ENCODE measurements at regions not wholly inside any gene's neighbourhood (a gene's known extent, or its start where the extent isn't known, plus 50 kb on each side); places are given as distances from the start of the nearest gene placed in this dataset.

GRCh38 chr6:98593676-98594075 lies 240.7 kb upstream of the POU3F2 start:
- H3K4me3 ChIP-seq: no peak overlapping the region
- no peak for DNase-seq (ENCODE audit: low spot score in 2 of 2)
- H3K27ac ChIP-seq: no peak overlapping the region
- no peaks in the 10 kb centered on the region for H3K9me3 ChIP-seq
- 87% methylated on average over 2 of the region's 2 CpGs for WGBS
- H3K36me3 ChIP-seq: no peaks in the 10 kb centered on the region
- no peaks in the 10 kb centered on the region for H3K27me3 ChIP-seq
- H3K4me1 ChIP-seq: no peaks in the 10 kb centered on the region
- TF ChIP-seq EP300 (IDR thresholded peaks at IDR 0.05) (no peak), POLR2AphosphoS5 (IDR thresholded peaks at IDR 0.05) (no peak), POLR2A (IDR thresholded peaks at IDR 0.05) (no peak), CTCF (IDR thresholded peaks at IDR 0.05) (no peak)

- Histone ChIP-seq H3K4me3 (no peak overlapping the region), H3K27ac (no peak overlapping the region), H3K27me3 (no peaks in the 10 kb centered on the region), H3K9me3 (no peaks in the 10 kb centered on the region), H3K36me3 (no peaks in the 10 kb centered on the region), H3K4me1 (no peaks in the 10 kb centered on the region)
- no peak for TF ChIP-seq EP300 (IDR thresholded peaks at IDR 0.05)
- no peak for TF ChIP-seq POLR2A (IDR thresholded peaks at IDR 0.05)
- TF ChIP-seq CTCF (IDR thresholded peaks at IDR 0.05): no peak
- no peak for TF ChIP-seq POLR2AphosphoS5 (IDR thresholded peaks at IDR 0.05)
- WGBS: 81% methylated on average over 5 of the region's 5 CpGs
- DNase-seq (ENCODE audit: low spot score in 2 of 2): no peak
Observed at GRCh38 chr6:98601716-98602115, 232.7 kb upstream of the POU3F2 start.

- no peaks in the 10 kb centered on the region for H3K27me3 ChIP-seq
- H3K4me3 ChIP-seq: no peak overlapping the region
- H3K36me3 ChIP-seq: no peaks in the 10 kb centered on the region
- WGBS: 73% methylated on average over 1 of the region's 1 CpG
- no peak overlapping the region for H3K27ac ChIP-seq
- no peaks in the 10 kb centered on the region for H3K4me1 ChIP-seq
- TF ChIP-seq POLR2AphosphoS5 (IDR thresholded peaks at IDR 0.05) (no peak), EP300 (IDR thresholded peaks at IDR 0.05) (no peak), POLR2A (IDR thresholded peaks at IDR 0.05) (no peak)
- H3K9me3 ChIP-seq: no peaks in the 10 kb centered on the region
- DNase-seq (ENCODE audit: low spot score in 2 of 2): no peak
Observed at GRCh38 chr6:98605705-98606104, 228.7 kb upstream of the POU3F2 start.

GRCh38 chr6:98627129-98627775 lies 207.1 kb upstream of the POU3F2 start:
- H3K36me3 ChIP-seq: no peaks in the 10 kb centered on the region
- H3K27me3 ChIP-seq: no peaks in the 10 kb centered on the region
- H3K27ac ChIP-seq: no peak overlapping the region
- no peak for DNase-seq (ENCODE audit: low spot score in 2 of 2)
- 58% methylated on average over 4 of the region's 4 CpGs for WGBS
- no peaks in the 10 kb centered on the region for H3K4me1 ChIP-seq
- no peak overlapping the region for H3K4me3 ChIP-seq
- no peak for TF ChIP-seq POLR2A (IDR thresholded peaks at IDR 0.05)
- no peak for TF ChIP-seq POLR2AphosphoS5 (IDR thresholded peaks at IDR 0.05)
- TF ChIP-seq EP300 (IDR thresholded peaks at IDR 0.05): no peak
- H3K9me3 ChIP-seq: no peaks in the 10 kb centered on the region

GRCh38 chr6:98633886-98634285 lies 200.5 kb upstream of the POU3F2 start:
- H3K27ac ChIP-seq: no peak overlapping the region
- TF ChIP-seq EP300 (IDR thresholded peaks at IDR 0.05) (no peak), POLR2AphosphoS5 (IDR thresholded peaks at IDR 0.05) (no peak), CTCF (IDR thresholded peaks at IDR 0.05) (no peak), POLR2A (IDR thresholded peaks at IDR 0.05) (no peak)
- H3K9me3 ChIP-seq: no peaks in the 10 kb centered on the region
- no peak for DNase-seq (ENCODE audit: low spot score in 2 of 2)
- H3K4me3 ChIP-seq: no peak overlapping the region
- H3K36me3 ChIP-seq: no peaks in the 10 kb centered on the region
- no peaks in the 10 kb centered on the region for H3K27me3 ChIP-seq
- no peaks in the 10 kb centered on the region for H3K4me1 ChIP-seq

- WGBS: 33% methylated on average over 3 of the region's 3 CpGs
- H3K4me3 ChIP-seq: no peak overlapping the region
- H3K27me3 ChIP-seq: no peaks in the 10 kb centered on the region
- no peak for DNase-seq (ENCODE audit: low spot score in 2 of 2)
- H3K27ac ChIP-seq: no peak overlapping the region
- no peaks in the 10 kb centered on the region for H3K4me1 ChIP-seq
- no peaks in the 10 kb centered on the region for H3K36me3 ChIP-seq
- TF ChIP-seq POLR2AphosphoS5 (IDR thresholded peaks at IDR 0.05) (no peak), POLR2A (IDR thresholded peaks at IDR 0.05) (no peak), CTCF (IDR thresholded peaks at IDR 0.05) (no peak), EP300 (IDR thresholded peaks at IDR 0.05) (no peak)
- H3K9me3 ChIP-seq: no peaks in the 10 kb centered on the region
Observed at GRCh38 chr6:98634569-98634968, 199.8 kb upstream of the POU3F2 start.
